GM19238 (cell line): ENCODE measurements at regions not wholly inside any gene's neighbourhood (a gene's known extent, or its start where the extent isn't known, plus 50 kb on each side); places are given as distances from the start of the nearest gene placed in this dataset.
A peak's percentile ranks its signal among the peaks of the same experiment; 100 is the strongest.
"Not testable (repeated sequence)": the region's sequence is repeated elsewhere in the genome, so short reads cannot be mapped to it uniquely, and the experiment has no call there.

ENCODE experiments used
- DNase-seq: peaks from one replicate; pipeline ENCODE4 v3.0.0; 2011; ENCODE audit warnings: low spot score; ENCODE audit not compliant: insufficient read length

- no peak for DNase-seq
Observed at GRCh38 chr6:150766201-150766997, 99.1 kb upstream of the MTHFD1L start.

- DNase-seq, result no peak
Observed at GRCh38 chr6:150767161-150767560, 98.3 kb upstream of the MTHFD1L start.

GRCh38 chr6:150767571-150768018 is 97.9 kb upstream of the MTHFD1L start:
- DNase-seq, result no peak

- no peak for DNase-seq
Observed at GRCh38 chr6:150770637-150771036, 94.9 kb upstream of the MTHFD1L start.

GRCh38 chr6:150773969-150774368 is 91.5 kb upstream of the MTHFD1L start:
- no peak for DNase-seq

GRCh38 chr6:150775415-150776203 is 89.9 kb upstream of the MTHFD1L start:
- DNase-seq, result no peak

- DNase-seq, result no peak
Observed at GRCh38 chr6:150777736-150778135, 87.8 kb upstream of the MTHFD1L start.

GRCh38 chr6:150783813-150784212 is 81.7 kb upstream of the MTHFD1L start:
- DNase-seq, result no peak

- DNase-seq, result no peak
Observed at GRCh38 chr6:150787429-150787828, 78.1 kb upstream of the MTHFD1L start.

- no peak for DNase-seq
Observed at GRCh38 chr6:150788089-150788488, 77.4 kb upstream of the MTHFD1L start.

- DNase-seq, result not testable (repeated sequence)
Observed at GRCh38 chr6:150789906-150790305, 75.6 kb upstream of the MTHFD1L start.

- DNase-seq, result no peak
Observed at GRCh38 chr6:150791717-150792116, 73.8 kb upstream of the MTHFD1L start.

- no peak for DNase-seq
Observed at GRCh38 chr6:150797949-150798348, 67.6 kb upstream of the MTHFD1L start.

- no peak for DNase-seq
Observed at GRCh38 chr6:150799276-150799805, 66.2 kb upstream of the MTHFD1L start.

- no peak for DNase-seq
Observed at GRCh38 chr6:150800674-150801314, 64.7 kb upstream of the MTHFD1L start.

- no peak for DNase-seq
Observed at GRCh38 chr6:150806790-150807189, 58.7 kb upstream of the MTHFD1L start.

GRCh38 chr6:150813319-150813992 is 52.0 kb upstream of the MTHFD1L start:
- DNase-seq, result peak; percentile 16

- no peak for DNase-seq
Observed at GRCh38 chr6:150813993-150814359, 51.5 kb upstream of the MTHFD1L start.
